Upper lobe of left lung (tissue), 4 donors: ENCODE measurements at regions not wholly inside any gene's neighbourhood (a gene's known extent, or its start where the extent isn't known, plus 50 kb on each side); places are given as distances from the start of the nearest gene placed in this dataset.

Source experiments
- EP300 ChIP-seq, 4 donors: sonication (generic); formaldehyde crosslinking; IDR thresholded peaks; one replicate each; pipeline ENCODE4 v1.5.1; 2017; ENCODE audit warnings: antibody characterized with exemption in 4 of 4, control low read depth in 2 of 4
- POLR2A ChIP-seq, 4 donors: fragments of 450-650 bp; IDR thresholded peaks; one replicate each; pipeline ENCODE4 v1.5.1; 2016 to 2017; ENCODE audit warnings: antibody characterized with exemption in 4 of 4, mild to moderate bottlenecking in 2 of 4

GRCh38 chr13:107305178-107305577 lies 737.2 kb upstream of the ARGLU1 start:
- TF ChIP-seq EP300 (IDR thresholded peaks at IDR 0.05), result no peak
- no peak for TF ChIP-seq POLR2A (IDR thresholded peaks at IDR 0.05)
